Peyer's patch (tissue), 4 donors: ENCODE measurements at regions not wholly inside any gene's neighbourhood (a gene's known extent, or its start where the extent isn't known, plus 50 kb on each side); places are given as distances from the start of the nearest gene placed in this dataset.

Source experiments
- CTCF ChIP-seq, 6 experiments: fragments of 450-650 bp in 4 of 6; fragments of 200-600 bp in 2 of 6; sonication (generic) in 1 of 6; IDR thresholded peaks; one replicate each; pipeline ENCODE4 v1.5.1; 2017 to 2019; ENCODE audit warnings: antibody characterized with exemption in 6 of 6, mild to moderate bottlenecking in 3 of 6, moderate library complexity in 1 of 6
- POLR2A ChIP-seq, 2 donors: fragments of 450-650 bp; IDR thresholded peaks; one replicate each; pipeline ENCODE4 v1.5.1; 2017; ENCODE audit warnings: antibody characterized with exemption in 2 of 2, mild to moderate bottlenecking in 2 of 2, moderate library complexity in 2 of 2

GRCh38 chr14:106393742-106394141 lies 867.4 kb downstream of the TMEM121 start:
- TF ChIP-seq POLR2A (IDR thresholded peaks at IDR 0.05) (no peak), CTCF (IDR thresholded peaks at IDR 0.05) (no peak)
